Fibroblast of pulmonary artery (primary cell): ENCODE measurements at regions not wholly inside any gene's neighbourhood (a gene's known extent, or its start where the extent isn't known, plus 50 kb on each side); places are given as distances from the start of the nearest gene placed in this dataset.
"Not testable (repeated sequence)": the region's sequence is repeated elsewhere in the genome, so short reads cannot be mapped to it uniquely, and the experiment has no call there.

Experiments used
- DNase-seq: peaks from one replicate; pipeline ENCODE4 v3.0.0-alpha.2; 2010; ENCODE audit warnings: low read depth
- H3K4me3 ChIP-seq: replicated peaks from 2 replicates; pipeline ENCODE4 v1.5.1; 2011; ENCODE audit warnings: low read depth, mild to moderate bottlenecking, control low read depth, low read length, moderate library complexity
- TF ChIP-seq, protein P1 (sequence below): IDR thresholded peaks from 2 replicates; pipeline ENCODE4 v1.5.1; 2011; ENCODE audit warnings: mild to moderate bottlenecking, control low read depth, low read length, inconsistent platforms; ENCODE audit errors: missing control alignments

DNA sequence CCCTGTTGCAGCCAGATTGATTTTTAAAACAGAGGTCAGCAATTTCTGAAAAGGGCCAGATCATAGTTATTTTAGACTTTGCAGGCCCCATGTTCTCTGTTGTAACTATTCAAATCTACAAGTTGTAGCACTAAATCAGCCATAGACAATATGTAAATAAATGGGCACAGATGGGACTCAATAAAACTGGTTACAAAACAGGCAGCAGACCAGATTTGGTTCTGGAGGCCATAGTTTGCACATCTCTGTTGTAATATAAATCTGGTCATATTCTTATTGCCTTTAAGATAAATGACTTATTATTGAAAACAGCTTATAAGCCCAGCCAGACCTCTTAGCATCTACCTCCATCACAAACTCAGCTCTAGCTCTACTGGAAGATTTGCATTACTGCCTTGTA lies 114.0 kb upstream of the ARG1 start:
- H3K4me3 ChIP-seq = no peak overlapping the region
- DNase-seq = no peak
- TF ChIP-seq, protein P1, sequence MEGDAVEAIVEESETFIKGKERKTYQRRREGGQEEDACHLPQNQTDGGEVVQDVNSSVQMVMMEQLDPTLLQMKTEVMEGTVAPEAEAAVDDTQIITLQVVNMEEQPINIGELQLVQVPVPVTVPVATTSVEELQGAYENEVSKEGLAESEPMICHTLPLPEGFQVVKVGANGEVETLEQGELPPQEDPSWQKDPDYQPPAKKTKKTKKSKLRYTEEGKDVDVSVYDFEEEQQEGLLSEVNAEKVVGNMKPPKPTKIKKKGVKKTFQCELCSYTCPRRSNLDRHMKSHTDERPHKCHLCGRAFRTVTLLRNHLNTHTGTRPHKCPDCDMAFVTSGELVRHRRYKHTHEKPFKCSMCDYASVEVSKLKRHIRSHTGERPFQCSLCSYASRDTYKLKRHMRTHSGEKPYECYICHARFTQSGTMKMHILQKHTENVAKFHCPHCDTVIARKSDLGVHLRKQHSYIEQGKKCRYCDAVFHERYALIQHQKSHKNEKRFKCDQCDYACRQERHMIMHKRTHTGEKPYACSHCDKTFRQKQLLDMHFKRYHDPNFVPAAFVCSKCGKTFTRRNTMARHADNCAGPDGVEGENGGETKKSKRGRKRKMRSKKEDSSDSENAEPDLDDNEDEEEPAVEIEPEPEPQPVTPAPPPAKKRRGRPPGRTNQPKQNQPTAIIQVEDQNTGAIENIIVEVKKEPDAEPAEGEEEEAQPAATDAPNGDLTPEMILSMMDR = no peak

DNA sequence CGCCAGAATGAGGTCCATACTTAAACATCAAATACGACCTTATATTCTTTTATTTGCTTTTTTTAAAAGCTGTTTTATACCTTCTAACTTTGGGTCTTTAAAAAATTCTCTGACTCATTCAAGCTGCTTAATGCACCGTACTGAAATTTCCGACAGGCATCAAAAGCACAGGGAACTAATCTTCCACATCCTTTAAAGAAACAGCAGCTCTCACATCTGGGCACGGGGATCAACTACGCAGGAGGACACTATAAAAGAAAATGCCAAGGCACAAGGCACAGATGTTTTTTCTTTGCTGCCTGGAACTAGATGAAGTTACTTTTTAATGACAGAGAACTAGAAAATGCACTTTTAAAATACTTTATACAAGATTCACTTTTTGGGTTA lies 112.4 kb upstream of the ARG1 start:
- TF ChIP-seq, protein P1 = no peak
- no peak overlapping the region for H3K4me3 ChIP-seq
- no peak for DNase-seq

DNA sequence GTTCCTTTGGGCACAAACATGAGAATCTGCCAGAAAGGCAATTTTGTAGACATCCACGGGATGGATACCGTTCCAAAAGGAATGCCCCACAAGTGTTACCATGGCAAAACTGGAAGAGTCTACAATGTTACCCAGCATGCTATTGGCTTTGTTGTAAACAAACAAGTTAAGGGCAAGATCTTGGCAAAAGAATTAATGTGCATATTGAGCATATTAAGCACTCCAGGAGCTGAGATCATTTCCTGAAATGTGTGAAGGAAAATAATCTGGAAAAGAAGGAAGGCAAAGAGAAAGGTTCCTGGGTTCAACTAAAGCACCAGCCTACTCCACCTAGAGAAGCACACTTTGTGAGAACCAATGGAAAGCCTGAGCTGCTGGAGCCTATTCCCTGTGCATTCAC lies 103.9 kb upstream of the ARG1 start:
- no peak for DNase-seq
- TF ChIP-seq, protein P1 = no peak
- H3K4me3 ChIP-seq = no peak overlapping the region

DNA sequence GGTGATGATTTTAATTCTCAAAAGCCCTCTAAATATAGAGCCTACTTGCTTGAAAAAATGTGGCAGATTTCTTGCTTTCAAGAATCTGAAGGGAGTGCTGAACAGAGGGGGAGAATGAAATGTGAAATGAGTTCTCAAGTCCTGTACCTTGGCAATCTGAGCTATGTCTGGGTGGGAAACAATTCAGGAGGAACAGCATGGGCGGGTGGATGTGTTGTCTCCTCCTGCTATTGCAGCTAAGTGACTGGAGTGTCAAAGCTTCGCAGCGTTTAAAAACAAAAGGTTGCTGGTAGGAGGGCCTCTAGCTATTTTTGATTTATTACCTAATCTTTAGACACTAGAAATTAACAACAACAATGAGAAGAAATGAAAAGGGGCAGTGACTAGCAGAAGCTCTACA lies 102.5 kb upstream of the ARG1 start:
- no peak overlapping the region for H3K4me3 ChIP-seq
- TF ChIP-seq, protein P1 = no peak
- DNase-seq = no peak

DNA sequence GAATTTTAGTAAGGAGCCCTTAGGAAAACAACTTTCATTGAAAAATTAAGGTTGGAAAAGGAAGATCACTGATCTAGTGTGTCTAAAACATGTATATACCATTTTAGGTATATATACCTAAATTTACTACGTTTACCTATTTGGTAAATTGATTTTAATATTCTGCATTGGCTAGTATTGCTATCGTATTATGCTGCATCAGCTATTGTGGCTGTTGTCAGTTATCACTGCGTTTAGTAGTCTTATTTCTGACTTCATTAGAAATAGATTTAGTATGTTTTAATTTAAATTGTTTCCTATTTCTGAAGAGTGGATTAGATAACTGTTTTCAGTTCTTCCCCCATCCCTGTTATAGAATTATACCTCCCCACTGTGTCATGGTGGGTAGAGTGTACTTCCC lies 101.7 kb upstream of the ARG1 start:
- TF ChIP-seq, protein P1 = no peak
- DNase-seq = no peak

DNA sequence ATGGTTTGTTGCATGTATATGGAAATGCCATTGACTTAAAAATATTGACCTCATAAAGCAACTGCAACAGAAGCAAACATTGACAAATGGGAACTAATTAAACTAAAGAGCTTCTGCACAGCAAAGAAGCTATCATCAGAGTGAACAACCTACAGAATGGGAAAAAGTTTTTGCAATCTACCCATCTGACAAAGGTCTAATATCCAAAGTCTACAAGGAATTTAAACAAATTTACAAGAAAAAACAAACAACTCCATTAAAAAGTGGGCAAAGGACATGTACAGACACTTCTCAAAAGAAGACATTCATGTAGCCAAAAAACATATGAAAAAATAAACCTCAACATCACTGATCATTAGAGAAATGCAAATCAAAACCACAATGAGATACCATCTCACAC lies 99.7 kb upstream of the ARG1 start:
- not testable (repeated sequence) for H3K4me3 ChIP-seq, DNase-seq

More for the DNA sequence above, 101.7 kb upstream of the ARG1 start:
- H3K4me3 ChIP-seq = no peak overlapping the region

DNA sequence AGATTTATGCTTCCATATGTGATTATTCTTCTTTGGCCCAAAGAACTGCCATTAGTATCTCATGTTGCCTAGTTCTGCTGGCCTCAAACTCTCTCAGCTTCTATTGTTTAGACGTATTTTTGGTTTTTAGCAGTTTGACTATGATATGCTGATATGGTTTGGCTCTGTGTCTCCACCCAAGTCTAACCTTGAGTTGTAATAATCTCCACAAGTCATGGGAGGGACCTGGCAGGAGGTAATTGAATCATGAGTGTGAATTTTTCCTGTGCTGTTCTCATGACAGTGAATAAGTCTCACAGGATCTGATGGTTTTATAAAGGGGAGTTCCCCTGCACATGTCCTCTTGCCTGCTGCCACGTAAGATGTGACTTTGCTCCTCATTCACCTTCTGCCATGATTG lies 96.7 kb upstream of the ARG1 start:
- no peak overlapping the region for H3K4me3 ChIP-seq
- TF ChIP-seq, protein P1 = no peak
- DNase-seq = no peak

DNA sequence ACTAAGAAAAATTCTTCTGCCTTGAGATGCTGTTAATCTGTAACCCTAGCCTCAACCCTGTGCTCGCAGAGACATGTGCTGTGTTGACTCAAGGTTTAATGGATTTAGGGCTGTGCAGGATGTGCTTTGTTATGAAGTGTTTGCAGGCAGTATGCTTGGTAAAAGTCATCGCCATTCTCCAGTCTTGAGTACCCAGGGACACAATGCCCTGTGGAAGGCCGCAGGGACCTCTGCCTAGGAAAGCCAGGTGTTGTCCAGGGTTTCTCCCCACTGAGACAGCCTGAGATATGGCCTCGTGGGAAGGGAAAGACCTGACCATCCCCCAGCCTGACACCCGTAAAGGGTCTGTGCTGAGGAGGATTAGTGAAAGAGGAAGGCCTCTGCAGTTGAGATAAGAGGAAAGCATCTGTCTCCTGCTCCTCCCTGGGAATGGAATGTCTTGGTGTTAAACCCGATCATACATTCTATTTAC lies 94.2 kb upstream of the ARG1 start:
- H3K4me3 ChIP-seq, DNase-seq: not testable (repeated sequence)
